Prostate gland (tissue), 2 donors: ENCODE measurements at regions not wholly inside any gene's neighbourhood (a gene's known extent, or its start where the extent isn't known, plus 50 kb on each side); places are given as distances from the start of the nearest gene placed in this dataset.

Experiments
- POLR2A ChIP-seq: fragments of 450-650 bp; IDR thresholded peaks from one replicate; pipeline ENCODE4 v1.6.1; 2016; ENCODE audit warnings: antibody characterized with exemption, mild to moderate bottlenecking
- POLR2AphosphoS5 ChIP-seq: sonication (generic); formaldehyde crosslinking; IDR thresholded peaks from one replicate; pipeline ENCODE4 v1.6.1; 2017; ENCODE audit warnings: antibody characterized with exemption
- TF ChIP-seq, protein P1 (sequence below), 4 experiments: fragments of 200-600 bp in 2 of 4; fragments of 450-650 bp in 2 of 4; sonication (generic) in 2 of 4; IDR thresholded peaks; 1 replicate in 3 of 4; 2 replicates in 1 of 4; pipeline ENCODE4 v1.5.1; 2016 to 2019; ENCODE audit warnings: antibody characterized with exemption in 4 of 4, mild to moderate bottlenecking in 2 of 4, moderate library complexity in 2 of 4

DNA sequence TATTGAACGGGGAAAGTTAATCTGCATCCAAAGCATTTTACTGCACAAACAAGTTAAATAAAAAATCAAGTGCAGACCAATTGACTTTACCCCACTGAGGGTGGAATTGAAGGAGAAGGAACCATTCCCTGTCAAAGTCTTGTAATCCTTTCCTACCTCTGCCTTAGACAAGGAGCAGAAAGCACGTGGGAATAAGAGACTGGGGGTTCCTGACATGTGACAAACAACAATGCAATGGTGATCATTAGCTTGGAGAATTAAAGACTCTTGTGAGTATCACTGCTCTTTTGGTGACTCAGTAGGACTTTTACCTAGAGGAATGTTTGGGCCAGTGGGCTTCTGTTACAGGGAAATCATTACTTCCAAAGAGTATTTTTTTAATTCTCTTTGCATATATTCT is 779.5 kb downstream of the TLR4 start:
- TF ChIP-seq, protein P1, sequence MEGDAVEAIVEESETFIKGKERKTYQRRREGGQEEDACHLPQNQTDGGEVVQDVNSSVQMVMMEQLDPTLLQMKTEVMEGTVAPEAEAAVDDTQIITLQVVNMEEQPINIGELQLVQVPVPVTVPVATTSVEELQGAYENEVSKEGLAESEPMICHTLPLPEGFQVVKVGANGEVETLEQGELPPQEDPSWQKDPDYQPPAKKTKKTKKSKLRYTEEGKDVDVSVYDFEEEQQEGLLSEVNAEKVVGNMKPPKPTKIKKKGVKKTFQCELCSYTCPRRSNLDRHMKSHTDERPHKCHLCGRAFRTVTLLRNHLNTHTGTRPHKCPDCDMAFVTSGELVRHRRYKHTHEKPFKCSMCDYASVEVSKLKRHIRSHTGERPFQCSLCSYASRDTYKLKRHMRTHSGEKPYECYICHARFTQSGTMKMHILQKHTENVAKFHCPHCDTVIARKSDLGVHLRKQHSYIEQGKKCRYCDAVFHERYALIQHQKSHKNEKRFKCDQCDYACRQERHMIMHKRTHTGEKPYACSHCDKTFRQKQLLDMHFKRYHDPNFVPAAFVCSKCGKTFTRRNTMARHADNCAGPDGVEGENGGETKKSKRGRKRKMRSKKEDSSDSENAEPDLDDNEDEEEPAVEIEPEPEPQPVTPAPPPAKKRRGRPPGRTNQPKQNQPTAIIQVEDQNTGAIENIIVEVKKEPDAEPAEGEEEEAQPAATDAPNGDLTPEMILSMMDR (IDR thresholded peaks at IDR 0.05): no peak
- TF ChIP-seq POLR2A (no peak), POLR2AphosphoS5 (no peak)
